Trophoblast cell (in vitro differentiated cells and primary cell): ENCODE measurements at regions not wholly inside any gene's neighbourhood (a gene's known extent, or its start where the extent isn't known, plus 50 kb on each side); places are given as distances from the start of the nearest gene placed in this dataset.
A peak's percentile ranks its signal among the peaks of the same experiment; 100 is the strongest.

Source experiments
- DNase-seq, 2 donors: peaks; one replicate each; pipeline ENCODE4 v3.0.0-alpha.2; 2016
- H2AFZ ChIP-seq: 2 replicates; pipeline ENCODE4 v1.6.1; 2013; ENCODE audit warnings: low read length, moderate library complexity, mild to moderate bottlenecking; ENCODE audit not compliant: insufficient read depth, poor library complexity
- H2AK5ac ChIP-seq: 2 replicates; pipeline ENCODE4 v1.6.1; 2013; ENCODE audit warnings: mild to moderate bottlenecking, low read length
- H2BK120ac ChIP-seq: 2 replicates; pipeline ENCODE4 v1.6.1; 2013; ENCODE audit warnings: low read length, mild to moderate bottlenecking, moderate library complexity; ENCODE audit not compliant: insufficient read depth, poor library complexity
- H2BK12ac ChIP-seq: 2 replicates; pipeline ENCODE4 v1.6.1; 2013; ENCODE audit warnings: mild to moderate bottlenecking, low read length, moderate library complexity
- H2BK5ac ChIP-seq: 2 replicates; pipeline ENCODE4 v1.6.1; 2013; ENCODE audit warnings: low read length, low read depth, moderate library complexity, mild to moderate bottlenecking; ENCODE audit not compliant: poor library complexity
- H3K14ac ChIP-seq: 2 replicates; pipeline ENCODE4 v1.6.1; 2013; ENCODE audit warnings: mild to moderate bottlenecking, low read length
- H3K18ac ChIP-seq: 2 replicates; pipeline ENCODE4 v1.6.1; 2013; ENCODE audit warnings: mild to moderate bottlenecking, low read length
- H3K23ac ChIP-seq: 2 replicates; pipeline ENCODE4 v1.6.1; 2013; ENCODE audit warnings: low read length
- H3K27ac ChIP-seq: 2 replicates; pipeline ENCODE4 v1.5.1; 2013; ENCODE audit warnings: low read depth, mild to moderate bottlenecking, inconsistent platforms, low read length, moderate library complexity
- H3K27me3 ChIP-seq: 2 replicates; pipeline ENCODE4 v1.6.1; 2013; ENCODE audit warnings: inconsistent platforms, mild to moderate bottlenecking, low read length, moderate library complexity; ENCODE audit not compliant: insufficient read depth
- H3K36me3 ChIP-seq, 2 experiments: 1 replicate in 1 of 2; 2 replicates in 1 of 2; pipeline ENCODE4 v1.6.1; 2013; ENCODE audit warnings: low read length in 2 of 2, mild to moderate bottlenecking in 2 of 2, moderate library complexity in 1 of 2; ENCODE audit not compliant: insufficient read depth in 2 of 2, control insufficient read depth in 1 of 2
- H3K4ac ChIP-seq: 2 replicates; pipeline ENCODE4 v1.6.1; 2013; ENCODE audit warnings: low read depth, mild to moderate bottlenecking, low read length, moderate library complexity
- H3K4me1 ChIP-seq, 2 experiments: 1 replicate in 1 of 2; 2 replicates in 1 of 2; pipeline ENCODE4 v1.6.1; 2013; ENCODE audit warnings: low read length in 2 of 2, mild to moderate bottlenecking in 2 of 2, moderate library complexity in 1 of 2; ENCODE audit not compliant: insufficient read depth in 2 of 2, control insufficient read depth in 1 of 2
- H3K4me2 ChIP-seq: 2 replicates; pipeline ENCODE4 v1.6.1; 2013; ENCODE audit warnings: inconsistent platforms, mild to moderate bottlenecking, low read length, moderate library complexity
- H3K4me3 ChIP-seq: 2 replicates; pipeline ENCODE4 v1.5.1; 2013; ENCODE audit warnings: mild to moderate bottlenecking, low read depth, low read length, inconsistent platforms
- H3K79me1 ChIP-seq: one replicate; pipeline ENCODE4 v1.6.1; 2013; ENCODE audit warnings: low read length
- H3K79me2 ChIP-seq: 2 replicates; pipeline ENCODE4 v1.6.1; 2013; ENCODE audit warnings: low read length, mild to moderate bottlenecking; ENCODE audit not compliant: control insufficient read depth, insufficient read depth, poor library complexity
- H3K9ac ChIP-seq: 2 replicates; pipeline ENCODE4 v1.6.1; 2013; ENCODE audit warnings: mild to moderate bottlenecking, low read length
- H3K9me3 ChIP-seq: 2 replicates; pipeline ENCODE4 v1.6.1; 2013; ENCODE audit warnings: low read depth, mild to moderate bottlenecking, control low read depth, inconsistent platforms, low read length; ENCODE audit not compliant: insufficient read depth
- H4K12ac ChIP-seq: 2 replicates; pipeline ENCODE4 v1.6.1; 2013; ENCODE audit warnings: low read depth, mild to moderate bottlenecking, low read length, moderate library complexity
- H4K8ac ChIP-seq: 2 replicates; pipeline ENCODE4 v1.6.1; 2013; ENCODE audit warnings: low read depth, mild to moderate bottlenecking, low read length, moderate library complexity
- H4K91ac ChIP-seq: one replicate; pipeline ENCODE4 v1.6.1; 2013; ENCODE audit warnings: low read depth, mild to moderate bottlenecking, low read length, moderate library complexity
- WGBS: extraction: QIAGEN DNeasy Blood & Tissue Kit; methylation state at CpG from one replicate; pipeline ENCODE4 v1.1.7; 2013; ENCODE audit warnings: missing lambda C conversion rate; ENCODE audit not compliant: insufficient read length, insufficient coverage; ENCODE audit errors: extremely low coverage; 5-methylcytosine and 5-hydroxymethylcytosine counted together

- Histone ChIP-seq H2BK12ac (no peak overlapping the region), H3K9ac (no peak overlapping the region), H3K4me3 (no peak overlapping the region), H4K91ac (no peak overlapping the region), H3K18ac (no peak overlapping the region), H4K12ac (no peak overlapping the region), H2AFZ (no peak overlapping the region), H3K27me3 (no peaks in the 10 kb centered on the region), H2BK5ac (no peak overlapping the region), H3K36me3 (no peaks in the 10 kb centered on the region), H3K27ac (no peak overlapping the region), H4K8ac (no peak overlapping the region), H2AK5ac (no peak overlapping the region), H3K23ac (no peak overlapping the region), H3K79me2 (no peaks in the 10 kb centered on the region), H3K4me1 (no peaks in the 10 kb centered on the region), H3K14ac (no peak overlapping the region), H3K4ac (no peak overlapping the region), H2BK120ac (no peak overlapping the region), H3K4me2 (no peak overlapping the region), H3K79me1 (no peaks in the 10 kb centered on the region), H3K9me3 (peaks cover 3% of the 10 kb centered on the region)
- no peak for DNase-seq
- WGBS: no CpG with 5 or more reads among the region's 2 CpGs
Measured at GRCh38 chr16:51710905-51711563, 560.0 kb upstream of the SALL1 start.

GRCh38 chr16:51710186-51710585 is 559.1 kb upstream of the SALL1 start:
- no peak overlapping the region for H2BK120ac ChIP-seq
- no peak overlapping the region for H4K91ac ChIP-seq
- H3K36me3 ChIP-seq: no peaks in the 10 kb centered on the region
- peak overlapping the region; percentile 7 for H3K9ac ChIP-seq
- no peak for DNase-seq
- no peak overlapping the region for H3K27ac ChIP-seq
- H3K4me2 ChIP-seq: no peak overlapping the region
- H3K14ac ChIP-seq: no peak overlapping the region
- no peak overlapping the region for H4K8ac ChIP-seq
- no peak overlapping the region for H2BK5ac ChIP-seq
- no peak overlapping the region for H3K23ac ChIP-seq
- H3K27me3 ChIP-seq: no peaks in the 10 kb centered on the region
- H4K12ac ChIP-seq: no peak overlapping the region
- peaks cover 3% of the 10 kb centered on the region for H3K9me3 ChIP-seq
- no peak overlapping the region for H2BK12ac ChIP-seq
- no peak overlapping the region for H3K4ac ChIP-seq
- H3K79me1 ChIP-seq: no peaks in the 10 kb centered on the region
- no peaks in the 10 kb centered on the region for H3K79me2 ChIP-seq
- no peaks in the 10 kb centered on the region for H3K4me1 ChIP-seq
- H3K4me3 ChIP-seq: no peak overlapping the region
- H2AK5ac ChIP-seq: no peak overlapping the region
- no CpG with 5 or more reads among the region's 10 CpGs for WGBS
- no peak overlapping the region for H3K18ac ChIP-seq
- H2AFZ ChIP-seq: no peak overlapping the region

- Histone ChIP-seq H3K4me3 (no peak overlapping the region), H3K4me2 (no peak overlapping the region), H3K9ac (no peak overlapping the region), H3K4ac (no peak overlapping the region), H3K18ac (no peak overlapping the region), H3K9me3 (peaks cover 3% of the 10 kb centered on the region), H4K91ac (no peak overlapping the region), H3K27ac (no peak overlapping the region), H3K79me1 (no peaks in the 10 kb centered on the region), H2BK12ac (no peak overlapping the region), H2BK120ac (no peak overlapping the region), H2AFZ (no peak overlapping the region), H3K4me1 (no peaks in the 10 kb centered on the region), H4K12ac (no peak overlapping the region), H3K27me3 (no peaks in the 10 kb centered on the region), H3K23ac (no peak overlapping the region), H4K8ac (no peak overlapping the region), H2BK5ac (no peak overlapping the region), H3K79me2 (no peaks in the 10 kb centered on the region), H3K14ac (no peak overlapping the region), H3K36me3 (no peaks in the 10 kb centered on the region), H2AK5ac (no peak overlapping the region)
- DNase-seq: no peak
- no CpG with 5 or more reads among the region's 4 CpGs for WGBS
Measured at GRCh38 chr16:51708861-51709260, 557.8 kb upstream of the SALL1 start.

GRCh38 chr16:51707666-51708065 is 556.6 kb upstream of the SALL1 start:
- no peak overlapping the region for H3K4me2 ChIP-seq
- no peak overlapping the region for H4K8ac ChIP-seq
- no CpG with 5 or more reads among the region's 6 CpGs for WGBS
- no peak overlapping the region for H2AFZ ChIP-seq
- no peak overlapping the region for H2BK5ac ChIP-seq
- H3K79me2 ChIP-seq: no peaks in the 10 kb centered on the region
- H3K36me3 ChIP-seq: no peaks in the 10 kb centered on the region
- H2BK12ac ChIP-seq: no peak overlapping the region
- H3K27ac ChIP-seq: no peak overlapping the region
- H4K91ac ChIP-seq: no peak overlapping the region
- H3K27me3 ChIP-seq: no peaks in the 10 kb centered on the region
- no peak overlapping the region for H3K9ac ChIP-seq
- no peak overlapping the region for H3K18ac ChIP-seq
- no peak overlapping the region for H2AK5ac ChIP-seq
- H3K9me3 ChIP-seq: peaks cover 3% of the 10 kb centered on the region
- H3K23ac ChIP-seq: no peak overlapping the region
- H3K79me1 ChIP-seq: no peaks in the 10 kb centered on the region
- H3K14ac ChIP-seq: no peak overlapping the region
- no peak overlapping the region for H3K4me3 ChIP-seq
- H3K4ac ChIP-seq: no peak overlapping the region
- no peak for DNase-seq
- no peak overlapping the region for H4K12ac ChIP-seq
- no peak overlapping the region for H2BK120ac ChIP-seq
- H3K4me1 ChIP-seq: no peaks in the 10 kb centered on the region
